GM12878 (cell line): ENCODE measurements at regions not wholly inside any gene's neighbourhood (a gene's known extent, or its start where the extent isn't known, plus 50 kb on each side); places are given as distances from the start of the nearest gene placed in this dataset.

Source experiments
- ATAC-seq: fragments of 200-7000 bp; cut with Tn5 transposase; 3 replicates; pipeline ENCODE4 v1.9.1; 2020; ENCODE audit warnings: mild to moderate bottlenecking, moderate library complexity
- BruUV-seq: library from RNA; stranded (reverse); fragments of 400-500 nt; replicated peaks from 2 replicates; lab custom pipeline; 2021; lab: Mats Ljungman, UMichigan
- CTCF ChIA-PET: fragments of 300-600 bp; sonication (Branson Sonifier 250); formaldehyde crosslinking; extraction: SDS; loops from one replicate; lab custom pipeline; 2021; ENCODE audit warnings: inconsistent platforms; lab: Yijun Ruan, JAX
- POLR2A ChIA-PET: fragments of 350-600 bp; formaldehyde crosslinking; extraction: SDS; loops from one replicate; lab custom pipeline; 2021; ENCODE audit warnings: inconsistent platforms; lab: Charles Lee
- RAD21 ChIA-PET: fragments of 300-600 bp; sonication (Branson Sonifier 250); formaldehyde crosslinking; loops from one replicate; lab custom pipeline; 2023; ENCODE audit warnings: antibody characterized with exemption; ENCODE audit not compliant: unreplicated experiment; lab: Charles Lee
- SMC1A ChIA-PET: fragments of 300-600 bp; sonication (Branson Sonifier 250); formaldehyde crosslinking; loops from one replicate; lab custom pipeline; 2023; ENCODE audit not compliant: unreplicated experiment, uncharacterized antibody; lab: Charles Lee
- DNase-seq: peaks from one replicate; pipeline ENCODE4 v3.0.0-alpha.2; 2011; ENCODE audit warnings: low read depth, low spot score
- FAIRE-seq: peaks from 3 replicates; lab custom pipeline; 2011; peaks lifted over from hg19 to GRCh38; lab: Jason Lieb, UNC
- H2AFZ ChIP-seq: 2 replicates; pipeline ENCODE4 v1.6.0; 2011; ENCODE audit warnings: low read depth, low read length, control low read depth; ENCODE audit not compliant: control insufficient read depth
- H3K27ac ChIP-seq: 2 replicates; pipeline ENCODE4 v1.5.1; 2011; ENCODE audit warnings: control low read depth; ENCODE audit not compliant: control insufficient read depth, insufficient read depth
- H3K27me3 ChIP-seq, 2 experiments: replicated peaks in 1 of 2; 2 replicates each; pipeline versions ENCODE4 v1.6.0 to v1.6.1; 2011; ENCODE audit warnings: low read length in 1 of 2; ENCODE audit not compliant: control insufficient read depth in 2 of 2, insufficient read depth in 2 of 2
- H3K36me3 ChIP-seq, 2 experiments: 2 replicates each; pipeline ENCODE4 v1.5.1; 2011; ENCODE audit warnings: low read length in 1 of 2; ENCODE audit not compliant: control insufficient read depth in 2 of 2, insufficient read depth in 2 of 2
- H3K4me1 ChIP-seq: 2 replicates; pipeline ENCODE4 v1.6.1; 2011; ENCODE audit warnings: mild to moderate bottlenecking, low read length, moderate library complexity, mixed read lengths; ENCODE audit not compliant: control insufficient read depth, insufficient read depth
- H3K4me2 ChIP-seq: 2 replicates; pipeline ENCODE4 v1.6.0; 2011; ENCODE audit warnings: control low read depth; ENCODE audit not compliant: control insufficient read depth, insufficient read depth
- H3K4me3 ChIP-seq: fragments of 200-600 bp; sonication (generic); 2 replicates; pipeline ENCODE4 v1.5.1; 2016
- H3K79me2 ChIP-seq: 2 replicates; pipeline ENCODE4 v1.6.0; 2011; ENCODE audit warnings: low read length; ENCODE audit not compliant: control insufficient read depth, insufficient read depth
- H3K9ac ChIP-seq: 2 replicates; pipeline ENCODE4 v1.8.0; 2011; ENCODE audit warnings: low read length, control low read depth, mixed read lengths; ENCODE audit not compliant: control insufficient read depth, insufficient read depth
- H3K9me3 ChIP-seq: replicated peaks from 3 replicates; pipeline ENCODE4 v1.5.1; 2011; ENCODE audit warnings: mild to moderate bottlenecking, low read length; ENCODE audit not compliant: control insufficient read depth, insufficient read depth
- H4K20me1 ChIP-seq: 2 replicates; pipeline ENCODE4 v1.6.0; 2011; ENCODE audit not compliant: control insufficient read depth, insufficient read depth
- EP300 ChIP-seq, 2 experiments: fragments of 150-350 bp in 1 of 2; IDR thresholded peaks; 2 replicates each; pipeline ENCODE4 v1.6.1; 2011 to 2012; ENCODE audit warnings: low read depth in 2 of 2, low read length in 2 of 2, borderline replicate concordance in 1 of 2, improper control_type of control experiment in 1 of 2, inconsistent platforms in 1 of 2; ENCODE audit not compliant: control insufficient read depth in 1 of 2
- ETV6 ChIP-seq, 2 experiments: fragments of 450-650 bp in 1 of 2; IDR thresholded peaks in 1 of 2; conservative IDR thresholded peaks in 1 of 2; 2 replicates each; pipeline ENCODE4 v1.6.1; 2014; ENCODE audit warnings: antibody characterized with exemption in 1 of 2, borderline replicate concordance in 1 of 2, low read depth in 1 of 2, mild to moderate bottlenecking in 1 of 2, moderate library complexity in 1 of 2
- HDGF ChIP-seq: fragments of 450-650 bp; IDR thresholded peaks from 2 replicates; pipeline ENCODE4 v1.6.1; 2016; ENCODE audit warnings: antibody characterized with exemption
- KDM1A ChIP-seq: fragments of 200-600 bp; sonication (generic); IDR thresholded peaks from 2 replicates; pipeline ENCODE4 v1.6.1; 2016; ENCODE audit warnings: borderline replicate concordance
- MEF2A ChIP-seq: IDR thresholded peaks from 2 replicates; pipeline ENCODE4 v1.6.1; 2011; ENCODE audit warnings: low read depth, mild to moderate bottlenecking, low read length, moderate library complexity; ENCODE audit not compliant: insufficient read depth
- NFIC ChIP-seq: IDR thresholded peaks from 2 replicates; pipeline ENCODE4 v1.6.1; 2012; ENCODE audit warnings: low read depth, mild to moderate bottlenecking, inconsistent platforms, low read length, moderate library complexity
- NRF1 ChIP-seq: conservative IDR thresholded peaks from 2 replicates; pipeline ENCODE4 v1.6.1; 2011; ENCODE audit warnings: mild to moderate bottlenecking, low read depth, low read length, improper control_type of control experiment
- RB1 ChIP-seq: fragments of 450-650 bp; formaldehyde crosslinking; IDR thresholded peaks from 2 replicates; pipeline ENCODE4 v1.6.1; 2017; ENCODE audit warnings: mild to moderate bottlenecking, borderline replicate concordance
- SMAD1 ChIP-seq: fragments of 450-650 bp; IDR thresholded peaks from 2 replicates; pipeline ENCODE4 v1.6.1; 2018; ENCODE audit warnings: mild to moderate bottlenecking, low read depth; ENCODE audit not compliant: partially characterized antibody
- SMAD5 ChIP-seq: IDR thresholded peaks from 2 replicates; pipeline ENCODE4 v1.6.1; 2016; ENCODE audit warnings: antibody characterized with exemption, low read depth
- SMC3 ChIP-seq: IDR thresholded peaks from 2 replicates; pipeline ENCODE4 v1.6.1; 2011; ENCODE audit warnings: low read length, improper control_type of control experiment, borderline replicate concordance
- ZBTB33 ChIP-seq: fragments of 450-650 bp; IDR thresholded peaks from 2 replicates; pipeline ENCODE4 v1.6.1; 2017; ENCODE audit warnings: mild to moderate bottlenecking
- WGBS: methylation state at CpG from one replicate; pipeline ENCODE4 v1.1.6; 2016; ENCODE audit warnings: low lambda C conversion rate; ENCODE audit not compliant: insufficient replicate concordance, insufficient coverage; ENCODE audit errors: missing lambda C conversion rate; 5-methylcytosine and 5-hydroxymethylcytosine counted together
- in situ Hi-C: fragments of 300-500 bp; cut with MboI; formaldehyde crosslinking; loops from 9 replicates; pipeline ENCODE4 v1.14.3; 2018; ENCODE audit warnings: mixed read lengths
- intact Hi-C: fragments of 100-400 bp; cut with micrococcal nuclease; formaldehyde crosslinking; loops from one replicate; pipeline ENCODE4 v1.14.2; 2022; ENCODE audit not compliant: unreplicated experiment
- TF ChIP-seq, protein P1 (sequence below): fragments of 450-650 bp; formaldehyde crosslinking; IDR thresholded peaks from 2 replicates; pipeline ENCODE4 v1.4.0; 2020; ENCODE audit warnings: mild to moderate bottlenecking, moderate library complexity

GRCh38 chr2:15818881-15819280 lies 121.5 kb upstream of the MYCN start:
- H3K9me3 ChIP-seq = no peaks in the 10 kb centered on the region
- H3K36me3 ChIP-seq = no peaks in the 10 kb centered on the region
- H3K27ac ChIP-seq = no peak overlapping the region
- no peaks in the 10 kb centered on the region for H4K20me1 ChIP-seq
- no peaks in the 10 kb centered on the region for H3K4me1 ChIP-seq
- ChIA-PET POLR2A (no interaction called here), SMC1A (no interaction called here), RAD21 (no interaction called here), CTCF (no interaction called here)
- TF ChIP-seq SMC3 = no peak
- TF ChIP-seq, protein P1, sequence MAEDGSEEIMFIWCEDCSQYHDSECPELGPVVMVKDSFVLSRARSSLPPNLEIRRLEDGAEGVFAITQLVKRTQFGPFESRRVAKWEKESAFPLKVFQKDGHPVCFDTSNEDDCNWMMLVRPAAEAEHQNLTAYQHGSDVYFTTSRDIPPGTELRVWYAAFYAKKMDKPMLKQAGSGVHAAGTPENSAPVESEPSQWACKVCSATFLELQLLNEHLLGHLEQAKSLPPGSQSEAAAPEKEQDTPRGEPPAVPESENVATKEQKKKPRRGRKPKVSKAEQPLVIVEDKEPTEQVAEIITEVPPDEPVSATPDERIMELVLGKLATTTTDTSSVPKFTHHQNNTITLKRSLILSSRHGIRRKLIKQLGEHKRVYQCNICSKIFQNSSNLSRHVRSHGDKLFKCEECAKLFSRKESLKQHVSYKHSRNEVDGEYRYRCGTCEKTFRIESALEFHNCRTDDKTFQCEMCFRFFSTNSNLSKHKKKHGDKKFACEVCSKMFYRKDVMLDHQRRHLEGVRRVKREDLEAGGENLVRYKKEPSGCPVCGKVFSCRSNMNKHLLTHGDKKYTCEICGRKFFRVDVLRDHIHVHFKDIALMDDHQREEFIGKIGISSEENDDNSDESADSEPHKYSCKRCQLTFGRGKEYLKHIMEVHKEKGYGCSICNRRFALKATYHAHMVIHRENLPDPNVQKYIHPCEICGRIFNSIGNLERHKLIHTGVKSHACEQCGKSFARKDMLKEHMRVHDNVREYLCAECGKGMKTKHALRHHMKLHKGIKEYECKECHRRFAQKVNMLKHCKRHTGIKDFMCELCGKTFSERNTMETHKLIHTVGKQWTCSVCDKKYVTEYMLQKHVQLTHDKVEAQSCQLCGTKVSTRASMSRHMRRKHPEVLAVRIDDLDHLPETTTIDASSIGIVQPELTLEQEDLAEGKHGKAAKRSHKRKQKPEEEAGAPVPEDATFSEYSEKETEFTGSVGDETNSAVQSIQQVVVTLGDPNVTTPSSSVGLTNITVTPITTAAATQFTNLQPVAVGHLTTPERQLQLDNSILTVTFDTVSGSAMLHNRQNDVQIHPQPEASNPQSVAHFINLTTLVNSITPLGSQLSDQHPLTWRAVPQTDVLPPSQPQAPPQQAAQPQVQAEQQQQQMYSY = no peak
- TF ChIP-seq SMAD1 = no peak
- TF ChIP-seq KDM1A = no peak
- no peak for TF ChIP-seq ZBTB33
- TF ChIP-seq ETV6 (conservative IDR thresholded peaks at IDR 0.05 in 1 of 2, IDR thresholded peaks at IDR 0.05 in 1 of 2; ENCODE audit: borderline replicate concordance in 1 of 2, low read depth in 1 of 2) = no peak
- TF ChIP-seq NRF1 = no peak
- no peak for TF ChIP-seq EP300 (IDR thresholded peaks at IDR 0.05; ENCODE audit: borderline replicate concordance in 1 of 2, control insufficient read depth in 1 of 2, low read depth in 2 of 2, low read length in 2 of 2)
- no peak for TF ChIP-seq HDGF
- no peak for TF ChIP-seq NFIC
- no peak for TF ChIP-seq RB1
- no peak for TF ChIP-seq MEF2A
- no peak for TF ChIP-seq SMAD5
- DNase-seq (no peak), FAIRE-seq (no peak), ATAC-seq (no peak)
- H3K4me3 ChIP-seq = no peak overlapping the region
- no TSS peak for BruUV-seq
- H3K27me3 ChIP-seq = peaks cover 2 to 11% of the 10 kb centered on the region in 2 experiments; a peak in 3 of 4 replicates
- no peak overlapping the region for H3K4me2 ChIP-seq
- in situ Hi-C loops (no loop called here), intact Hi-C loops (no loop called here)
- H3K9ac ChIP-seq = no peak overlapping the region
- WGBS = 39% methylated on average over 2 of the region's 2 CpGs
- no peaks in the 10 kb centered on the region for H3K79me2 ChIP-seq
- H2AFZ ChIP-seq = no peak overlapping the region
